GM18520 (cell line): ENCODE measurements at regions not wholly inside any gene's neighbourhood (a gene's known extent, or its start where the extent isn't known, plus 50 kb on each side); places are given as distances from the start of the nearest gene placed in this dataset.

Experiments used
- ATAC-seq: cut with Tn5 transposase; IDR thresholded peaks from one replicate; pipeline ENCODE4 v1.9.1; 2021; ENCODE audit not compliant: unreplicated experiment

DNA sequence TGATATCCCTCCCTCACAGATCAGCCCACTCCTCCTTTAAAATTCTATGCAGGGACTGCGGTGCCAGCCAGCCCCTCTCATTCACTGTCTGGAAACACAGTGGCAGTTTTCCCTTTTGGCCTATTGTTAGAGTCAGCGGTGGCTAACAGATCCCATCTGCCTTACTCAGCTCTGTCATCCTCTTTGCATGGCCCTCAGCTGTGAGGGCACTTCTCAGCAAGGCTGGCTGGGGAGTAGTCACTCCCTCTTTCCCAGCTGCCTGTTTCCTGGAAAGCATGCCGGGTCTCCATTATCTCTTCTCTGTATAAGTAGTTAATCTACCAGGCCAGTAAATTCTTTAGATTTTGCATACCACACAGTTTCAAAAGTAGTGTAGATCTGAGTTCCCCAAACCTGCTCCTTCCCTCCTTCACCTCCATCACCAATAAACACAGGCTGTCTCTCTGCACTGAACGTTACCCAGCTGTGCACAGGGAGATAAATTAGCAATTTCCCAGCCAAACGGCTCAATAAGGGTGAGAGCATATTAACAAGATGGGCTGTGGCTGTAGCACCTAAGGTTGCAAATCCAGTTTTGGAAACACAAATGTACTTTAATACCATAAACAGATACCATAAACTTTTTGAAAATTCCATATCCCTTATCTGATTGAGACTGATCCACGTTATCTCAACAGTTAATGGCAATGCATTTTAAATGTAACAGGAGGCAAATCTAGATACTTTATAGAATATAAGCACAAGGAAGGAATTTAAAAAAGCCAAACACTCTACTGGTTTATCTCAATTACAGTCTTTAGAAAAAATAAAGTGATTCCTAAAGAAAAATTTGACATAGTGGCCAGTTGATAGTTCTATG, 229.3 kb downstream of the ANKRD50 start:
- no peak for ATAC-seq

DNA sequence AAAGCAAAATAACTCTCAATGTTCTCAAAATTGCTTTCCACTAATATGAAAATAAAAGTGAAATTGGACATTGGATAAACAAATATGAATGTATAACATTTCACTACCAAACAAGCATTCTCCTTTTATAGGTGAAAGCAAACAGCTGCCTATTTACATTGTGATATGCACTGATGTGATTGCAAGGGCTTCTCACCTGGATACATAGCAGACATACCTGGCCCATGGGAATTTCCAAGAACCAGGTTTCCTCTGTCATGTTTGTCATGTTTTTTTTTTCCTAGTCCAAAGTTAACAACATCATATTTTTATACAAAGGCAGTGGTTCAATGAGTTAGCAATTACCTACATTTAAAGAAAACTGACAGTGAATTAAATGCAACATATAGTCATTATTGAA, 228.5 kb downstream of the ANKRD50 start:
- ATAC-seq, result no peak

DNA sequence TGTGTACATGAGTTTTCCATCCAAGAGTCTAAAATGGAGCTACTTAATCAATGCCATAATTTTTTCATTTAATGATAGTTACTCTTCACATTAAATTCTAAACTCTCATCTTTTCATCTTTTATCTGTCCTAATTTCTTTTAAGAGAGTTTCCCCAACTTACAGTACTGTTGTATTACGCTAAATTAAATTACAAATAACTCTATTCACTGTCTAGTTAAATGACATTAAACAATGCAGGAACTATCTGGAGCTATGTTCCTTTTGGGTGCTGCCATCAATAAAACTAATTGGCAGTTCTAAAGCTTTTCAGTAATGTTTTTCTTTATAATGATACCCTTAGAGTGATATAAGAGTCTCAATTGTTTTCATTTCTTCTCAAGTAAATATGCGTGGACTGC, 227.6 kb downstream of the ANKRD50 start:
- ATAC-seq, result no peak

DNA sequence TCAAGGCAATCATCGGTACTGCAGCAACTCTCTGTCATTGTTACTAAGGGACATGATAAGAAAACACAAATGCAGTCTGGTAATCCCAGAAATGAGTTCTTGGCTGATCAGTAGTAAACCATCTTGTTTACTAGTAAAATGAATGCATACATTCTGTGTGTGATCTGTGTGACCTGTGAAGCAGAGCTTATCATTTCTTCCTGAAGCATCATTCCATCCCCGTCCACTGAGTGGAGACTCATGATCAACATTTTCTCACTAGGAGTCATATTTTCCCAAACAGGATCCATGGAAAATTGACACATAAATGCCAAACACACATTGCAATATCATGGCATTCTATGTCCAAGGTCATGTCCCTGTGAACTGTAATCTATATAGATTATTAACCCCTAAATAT, 226.1 kb downstream of the ANKRD50 start:
- no peak for ATAC-seq

DNA sequence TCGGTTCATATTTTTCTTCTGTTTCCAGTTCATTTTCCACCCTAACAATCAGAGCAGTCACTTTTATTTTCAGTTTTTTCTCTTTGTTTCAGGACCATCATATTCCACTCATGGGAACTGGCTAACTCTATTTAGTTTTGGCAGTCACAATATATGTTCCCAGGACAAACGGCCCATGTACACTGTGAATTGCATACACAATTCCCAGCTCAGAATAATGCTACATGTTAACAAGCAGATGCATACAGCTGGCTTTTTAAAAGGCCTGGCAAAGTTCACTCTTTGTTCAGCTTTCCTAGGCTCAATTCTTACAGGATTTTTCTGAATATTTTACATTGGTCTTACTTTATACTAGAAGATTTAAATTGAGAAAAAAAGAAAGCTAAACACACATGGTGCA, 224.9 kb downstream of the ANKRD50 start:
- ATAC-seq, result no peak

DNA sequence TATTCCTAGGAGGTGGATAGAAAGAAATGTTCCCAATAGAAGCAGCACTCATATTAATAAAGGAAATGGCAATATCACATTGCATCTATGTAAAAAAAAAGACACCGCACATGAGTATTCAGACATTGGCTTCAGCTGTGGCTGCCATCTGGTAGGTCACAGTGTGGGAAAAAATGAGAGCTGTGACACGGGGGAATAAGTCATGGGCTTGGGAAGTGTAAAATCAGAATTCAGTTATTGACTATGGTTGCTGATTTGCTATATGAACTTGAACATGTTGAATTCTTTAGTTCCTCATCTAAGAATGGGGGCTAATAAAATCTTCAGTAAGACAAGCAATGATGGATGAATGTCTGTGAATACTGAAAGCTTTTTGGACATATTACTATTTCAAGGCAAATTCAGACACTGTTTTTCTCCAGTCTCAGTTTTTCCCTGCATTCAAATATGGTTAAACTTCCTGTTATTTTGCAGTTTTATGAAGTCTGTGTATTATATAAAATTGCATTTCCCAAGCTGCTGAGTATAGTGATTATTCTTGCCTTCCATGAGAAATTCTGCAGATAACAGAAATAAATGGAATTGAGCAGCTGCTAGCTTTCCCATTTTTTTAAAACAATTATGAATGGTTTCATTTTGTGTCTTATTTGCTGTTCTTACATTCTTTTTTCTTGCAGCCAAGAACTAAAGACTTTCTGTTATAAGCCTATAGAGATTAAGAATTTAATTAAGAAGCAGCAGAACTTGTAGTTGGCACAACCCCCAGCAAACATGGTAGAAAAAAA, 221.0 kb downstream of the ANKRD50 start:
- no peak for ATAC-seq

DNA sequence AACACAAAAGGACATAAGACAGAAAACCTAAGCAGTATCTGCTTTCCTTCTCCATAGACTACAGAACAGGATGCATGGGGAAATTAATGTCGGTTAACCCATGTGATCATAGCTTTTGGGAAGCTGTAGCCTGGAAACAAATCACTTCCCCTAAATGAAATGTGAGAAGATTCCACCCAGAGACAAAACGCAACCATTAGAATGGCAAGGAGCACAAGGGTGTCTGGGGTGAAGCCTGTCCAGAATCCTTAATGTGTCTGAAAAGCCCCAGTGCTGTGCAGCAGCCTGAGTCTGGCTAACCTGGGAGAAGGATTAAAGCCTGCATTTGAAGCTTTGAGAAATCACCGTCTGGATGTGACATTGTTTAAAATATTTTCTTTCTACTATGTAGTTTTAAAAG, 213.3 kb downstream of the ANKRD50 start:
- no peak for ATAC-seq

DNA sequence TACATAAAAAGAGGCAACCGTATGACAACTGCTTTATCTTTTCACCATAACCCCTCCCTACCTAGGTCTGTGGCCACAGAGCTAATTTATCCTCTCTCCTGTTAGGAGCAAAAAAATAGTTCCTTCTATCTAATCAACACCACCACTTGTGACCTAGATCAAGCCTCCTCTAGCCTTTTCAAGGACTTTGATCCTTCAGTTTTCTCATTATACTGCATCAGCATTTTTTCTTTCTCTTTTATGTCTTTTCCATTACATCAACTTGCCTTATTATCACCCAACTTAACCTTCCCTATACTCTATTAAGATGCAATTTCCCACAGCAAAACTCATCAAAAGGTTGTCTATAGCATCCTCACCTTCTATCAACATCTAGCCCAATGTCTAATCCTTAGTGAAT, 211.0 kb downstream of the ANKRD50 start:
- ATAC-seq, result no peak

DNA sequence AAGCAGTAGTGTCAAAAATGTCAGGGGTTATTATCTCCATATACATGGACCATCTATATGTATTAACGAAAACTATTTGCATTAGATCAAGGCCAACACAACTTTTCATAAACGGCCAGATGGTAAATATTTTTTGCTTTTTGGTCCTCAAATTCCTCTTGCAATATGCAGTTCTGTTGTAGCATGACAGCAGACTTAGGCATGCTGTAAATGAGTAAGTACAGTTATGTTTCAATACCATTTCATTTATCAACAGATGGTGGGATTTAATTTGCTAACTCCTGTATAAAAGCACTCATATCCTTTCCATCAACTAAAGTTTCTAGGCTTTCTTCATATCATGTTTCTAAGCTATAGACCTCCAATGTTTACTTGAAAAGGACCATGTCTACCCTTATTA, 208.1 kb downstream of the ANKRD50 start:
- no peak for ATAC-seq

DNA sequence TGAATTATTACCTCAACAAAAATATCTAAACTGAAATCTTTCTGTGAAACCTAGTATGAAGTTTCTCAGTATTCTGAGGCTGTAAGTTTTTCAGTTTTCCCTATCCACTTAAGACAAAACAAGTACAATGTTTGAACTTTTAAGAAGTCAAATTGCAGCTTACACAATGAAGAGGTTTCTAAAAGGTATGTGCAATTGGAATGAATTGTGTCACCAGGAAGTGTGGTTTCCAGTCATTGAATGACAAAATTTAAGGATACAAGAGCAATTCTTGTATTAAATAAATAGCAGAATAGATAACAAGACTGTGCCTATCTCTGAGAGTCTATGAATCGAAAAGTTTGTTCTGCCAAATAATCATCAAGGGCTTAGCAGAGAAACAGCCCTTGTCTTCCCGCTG, 207.3 kb downstream of the ANKRD50 start:
- no peak for ATAC-seq

DNA sequence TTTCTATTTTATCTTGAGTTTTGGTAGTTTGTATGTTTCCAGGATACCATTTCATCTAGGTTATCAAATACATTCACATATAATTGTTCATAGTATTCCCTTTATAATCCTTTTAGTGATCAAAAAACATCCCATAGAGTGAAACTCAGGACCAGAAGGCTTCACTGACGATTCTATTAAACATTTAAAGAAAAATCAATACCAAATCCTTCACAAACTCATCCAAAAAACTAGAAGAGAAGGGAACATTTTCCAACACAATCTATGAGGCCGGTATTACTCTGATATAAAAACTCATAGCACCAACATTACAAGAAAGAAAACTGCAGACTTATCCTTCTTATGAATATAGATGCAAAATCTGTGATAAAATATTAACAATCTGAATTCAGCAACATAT, 203.4 kb downstream of the ANKRD50 start:
- no peak for ATAC-seq

DNA sequence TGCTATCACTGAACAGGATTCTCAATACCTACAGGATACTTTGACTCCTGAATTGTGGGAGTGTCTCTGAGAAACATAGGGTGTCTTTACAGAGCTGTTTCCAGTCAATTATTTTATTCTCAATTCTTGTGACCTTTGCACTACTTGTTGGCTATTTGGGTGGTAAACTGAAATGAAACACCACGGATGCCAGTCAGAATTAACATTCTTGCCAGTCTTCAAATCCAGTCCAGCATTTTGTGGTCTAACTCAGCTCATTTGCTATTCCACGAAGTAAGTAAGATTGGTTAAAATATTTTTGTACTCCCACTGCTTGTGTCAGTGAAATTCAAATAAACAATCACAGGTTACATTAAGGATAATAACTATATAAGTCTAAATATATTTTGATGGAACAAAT, 197.9 kb downstream of the ANKRD50 start:
- ATAC-seq, result no peak

DNA sequence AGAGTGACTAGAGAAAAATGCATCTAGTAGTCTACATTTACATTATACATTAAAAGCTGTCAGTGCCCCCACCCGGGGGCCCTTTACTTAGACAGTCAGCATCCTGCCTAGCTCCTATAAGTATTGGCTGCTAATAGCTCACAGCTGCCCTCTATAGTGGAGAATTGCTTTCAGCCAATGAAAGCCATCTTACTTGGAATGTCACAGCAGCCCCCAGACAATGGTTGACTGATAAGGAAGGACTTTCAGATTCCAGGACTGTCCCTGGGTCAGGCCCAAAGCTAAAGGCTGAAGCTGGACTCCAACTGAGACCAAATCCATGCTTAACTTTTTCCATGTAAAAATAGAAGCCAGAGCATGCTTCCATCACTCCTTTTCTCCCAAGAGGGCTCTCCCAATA, 196.9 kb downstream of the ANKRD50 start:
- ATAC-seq, result no peak

DNA sequence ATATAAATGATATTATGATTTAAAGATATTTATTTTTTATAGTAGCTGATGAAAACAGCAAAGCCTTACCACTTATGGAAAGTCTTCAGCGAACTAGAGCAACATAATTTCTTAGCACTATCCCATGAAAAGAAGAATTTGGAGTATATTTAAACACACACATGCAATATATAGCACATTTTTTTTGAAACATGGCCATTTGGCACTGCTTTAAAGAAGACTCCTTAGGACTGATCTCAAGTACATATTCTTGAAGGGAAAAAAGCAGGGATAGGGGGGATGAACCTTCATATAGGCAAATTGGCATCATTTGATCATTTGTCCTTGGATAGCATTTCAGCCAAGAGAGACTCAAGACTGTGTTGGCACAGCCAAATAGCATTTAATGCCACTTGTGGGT, 193.3 kb downstream of the ANKRD50 start:
- ATAC-seq, result no peak

DNA sequence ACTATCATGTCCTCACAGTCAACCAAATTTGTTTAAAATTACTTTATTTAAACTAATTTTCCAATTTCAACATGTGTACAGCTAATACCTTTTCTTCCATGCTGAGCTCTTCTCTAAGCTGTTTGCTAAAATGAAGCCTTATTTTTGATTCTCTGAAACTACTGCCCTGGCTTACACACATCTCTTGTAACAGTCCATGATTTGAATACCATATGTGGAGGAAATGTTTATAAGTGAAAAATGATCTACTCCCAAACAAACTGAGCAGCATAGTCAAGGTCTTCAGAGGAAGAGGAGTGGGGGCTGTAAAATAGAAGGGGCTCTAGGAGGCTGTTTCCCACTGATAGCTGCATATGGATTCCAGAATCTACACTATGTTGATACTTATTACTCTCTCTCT, 188.7 kb downstream of the ANKRD50 start:
- no peak for ATAC-seq

DNA sequence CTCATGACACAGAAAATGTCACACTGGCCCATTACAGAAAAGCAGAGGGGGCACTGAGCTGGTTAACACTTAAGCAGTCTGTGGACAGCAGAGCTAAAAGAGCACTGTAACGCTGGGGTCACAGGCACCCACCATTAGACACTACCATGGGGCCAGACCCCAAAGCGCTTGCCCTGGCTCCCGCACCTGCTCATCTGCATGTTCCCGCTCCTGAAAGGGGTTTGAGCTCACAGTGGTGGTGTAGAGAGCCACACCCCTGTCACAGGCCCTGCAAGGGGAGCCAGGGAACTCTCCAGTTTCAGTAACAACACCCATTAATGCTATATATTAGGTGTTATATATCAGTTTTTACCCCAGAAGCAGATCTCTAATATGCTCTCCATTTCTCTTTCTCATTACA, 187.0 kb downstream of the ANKRD50 start:
- no peak for ATAC-seq

DNA sequence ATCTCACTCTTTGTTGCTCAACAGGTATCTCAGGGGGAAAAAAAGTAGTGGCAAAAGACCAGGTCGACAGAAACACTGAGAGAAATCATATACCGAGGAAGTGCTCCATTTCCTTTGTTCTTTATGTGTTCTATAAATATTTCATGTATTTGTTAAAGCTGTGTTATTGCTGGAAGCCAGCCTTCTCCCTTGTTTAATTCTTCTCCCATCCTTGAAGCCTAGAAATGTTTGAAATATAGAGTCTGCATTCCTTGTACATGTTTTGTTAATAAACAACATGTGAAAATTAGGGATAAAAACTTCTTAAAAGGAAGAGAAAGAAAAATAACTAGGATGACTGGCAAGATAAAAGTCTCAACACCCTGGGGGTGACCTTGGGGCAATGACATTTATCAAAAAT, 186.2 kb downstream of the ANKRD50 start:
- ATAC-seq, result no peak

DNA sequence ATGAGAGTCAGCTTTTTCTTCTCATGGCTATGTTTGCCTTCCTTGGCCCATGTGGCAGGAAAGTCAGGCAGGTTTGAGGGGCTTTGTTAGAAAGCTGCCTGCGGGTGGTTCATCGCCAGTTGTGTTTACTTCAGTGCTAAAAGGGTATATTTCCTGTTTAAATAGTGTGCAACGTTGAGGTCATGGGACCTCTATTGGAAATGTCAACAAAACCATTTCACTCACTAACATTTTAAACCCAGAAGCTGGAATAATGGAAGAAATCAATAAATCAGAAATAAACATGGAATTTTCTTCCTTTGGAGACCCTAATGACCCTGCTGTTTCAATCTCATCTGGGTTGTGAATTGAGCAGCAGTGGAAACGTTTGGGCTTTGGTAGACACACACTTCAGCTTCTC, 185.8 kb downstream of the ANKRD50 start:
- no peak for ATAC-seq

DNA sequence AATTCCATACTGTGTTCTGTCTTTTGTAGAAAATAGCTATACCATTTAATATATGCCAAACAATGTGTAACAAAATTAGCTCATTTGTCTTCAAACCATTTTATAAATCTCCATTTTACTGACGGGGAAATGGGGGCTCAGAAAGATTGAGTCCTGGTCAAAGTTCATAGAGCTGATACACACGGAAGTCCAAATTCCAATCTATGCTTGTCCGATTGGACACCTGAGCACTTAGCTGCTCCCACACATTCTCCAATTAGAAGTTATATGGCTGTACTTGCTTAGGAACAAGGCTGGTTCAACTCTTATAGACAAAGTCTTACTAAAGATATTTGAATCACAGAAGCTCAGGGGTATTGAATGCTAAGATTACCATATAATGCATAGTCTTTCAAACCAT, 185.2 kb downstream of the ANKRD50 start:
- ATAC-seq, result no peak

DNA sequence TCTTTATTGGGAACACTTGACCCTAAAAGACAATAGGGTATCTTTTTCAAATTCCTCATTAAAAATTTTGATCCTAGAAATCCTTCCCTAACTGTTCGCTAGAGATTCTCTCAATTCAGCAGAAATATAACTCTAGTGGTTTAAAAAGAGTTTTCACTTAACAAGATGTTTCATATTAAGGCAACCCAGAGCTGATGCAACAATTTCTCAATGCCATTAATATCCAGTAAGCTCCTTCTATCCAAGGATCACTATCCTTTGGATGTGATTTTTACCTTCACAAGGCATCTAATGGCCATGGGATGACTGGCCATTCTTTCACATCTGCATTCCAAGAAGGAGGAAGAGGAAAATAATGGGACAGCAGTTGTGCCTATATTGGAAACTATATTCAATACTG, 183.4 kb downstream of the ANKRD50 start:
- ATAC-seq, result no peak

DNA sequence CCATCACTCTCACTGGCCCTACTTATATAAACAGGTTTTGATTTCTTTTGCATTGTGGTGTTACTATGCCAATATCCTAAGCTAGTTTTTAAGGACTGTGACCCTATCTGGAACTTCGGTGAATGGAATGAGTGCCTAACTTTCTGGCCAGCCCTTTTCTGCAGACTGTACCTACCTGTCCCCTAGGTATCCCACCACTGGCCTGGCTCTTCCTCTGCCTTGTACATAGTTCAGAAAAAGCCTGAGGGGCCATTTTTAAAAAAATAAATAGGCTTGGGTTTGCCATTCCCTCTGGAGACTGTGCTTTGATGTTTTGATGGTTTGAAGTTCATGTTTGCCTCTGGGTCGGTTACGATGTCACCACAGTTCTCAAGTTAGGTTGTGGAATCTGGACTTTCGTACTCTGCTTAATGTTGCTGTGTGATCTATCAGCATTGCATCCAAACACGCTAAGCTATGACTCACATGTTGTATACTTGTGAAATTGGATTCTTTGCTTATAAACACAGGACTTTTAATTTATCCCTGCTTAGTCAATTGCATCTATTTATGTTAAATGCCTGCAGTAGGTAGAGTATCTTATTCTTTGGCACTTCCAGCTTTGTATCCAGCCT, 182.0 kb downstream of the ANKRD50 start:
- ATAC-seq, result no peak

DNA sequence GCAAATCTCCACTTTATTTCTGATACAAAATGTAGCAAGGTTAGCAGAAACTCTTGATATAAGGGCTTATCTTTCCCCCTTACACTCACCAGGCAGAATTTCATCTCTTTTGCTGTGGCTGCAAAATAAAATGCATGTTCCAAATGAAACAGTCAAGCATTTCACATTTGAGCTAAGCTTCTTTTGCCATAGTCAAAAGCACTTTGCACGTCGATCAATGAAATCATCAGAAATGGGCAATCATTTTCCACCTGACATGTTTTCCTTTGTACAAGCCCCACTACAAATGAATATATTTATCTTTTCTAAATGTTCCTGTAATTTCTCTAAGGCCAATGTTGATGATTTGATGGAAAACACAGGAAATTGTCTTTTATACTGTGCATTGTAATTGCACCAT, 178.4 kb downstream of the ANKRD50 start:
- ATAC-seq, result no peak
